ENCODE measurements at regions not wholly inside any gene's neighbourhood (a gene's known extent, or its start where the extent isn't known, plus 50 kb on each side); places are given as distances from the start of the nearest gene placed in this dataset.

DNA sequence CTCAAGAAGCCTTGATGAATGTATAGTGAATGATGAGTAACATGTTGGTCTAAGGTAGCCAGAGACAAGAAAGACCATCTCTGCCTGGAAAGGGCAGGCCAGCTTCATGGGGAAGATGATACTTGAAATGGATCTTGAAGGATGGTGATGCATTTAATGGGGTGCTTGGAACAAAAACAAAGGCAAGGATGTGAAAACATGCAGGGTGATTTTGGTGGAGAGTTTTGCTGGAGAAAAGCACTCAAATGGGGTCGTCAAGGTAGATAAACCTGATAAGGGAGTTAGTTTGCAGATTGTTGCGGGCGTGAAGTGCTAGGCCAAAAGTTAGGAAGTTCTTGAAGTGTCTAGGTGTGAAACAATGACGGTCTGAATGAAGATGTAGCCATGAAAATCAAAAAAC is 205.4 kb downstream of the HLX start:
- TF ChIP-seq, protein P1, sequence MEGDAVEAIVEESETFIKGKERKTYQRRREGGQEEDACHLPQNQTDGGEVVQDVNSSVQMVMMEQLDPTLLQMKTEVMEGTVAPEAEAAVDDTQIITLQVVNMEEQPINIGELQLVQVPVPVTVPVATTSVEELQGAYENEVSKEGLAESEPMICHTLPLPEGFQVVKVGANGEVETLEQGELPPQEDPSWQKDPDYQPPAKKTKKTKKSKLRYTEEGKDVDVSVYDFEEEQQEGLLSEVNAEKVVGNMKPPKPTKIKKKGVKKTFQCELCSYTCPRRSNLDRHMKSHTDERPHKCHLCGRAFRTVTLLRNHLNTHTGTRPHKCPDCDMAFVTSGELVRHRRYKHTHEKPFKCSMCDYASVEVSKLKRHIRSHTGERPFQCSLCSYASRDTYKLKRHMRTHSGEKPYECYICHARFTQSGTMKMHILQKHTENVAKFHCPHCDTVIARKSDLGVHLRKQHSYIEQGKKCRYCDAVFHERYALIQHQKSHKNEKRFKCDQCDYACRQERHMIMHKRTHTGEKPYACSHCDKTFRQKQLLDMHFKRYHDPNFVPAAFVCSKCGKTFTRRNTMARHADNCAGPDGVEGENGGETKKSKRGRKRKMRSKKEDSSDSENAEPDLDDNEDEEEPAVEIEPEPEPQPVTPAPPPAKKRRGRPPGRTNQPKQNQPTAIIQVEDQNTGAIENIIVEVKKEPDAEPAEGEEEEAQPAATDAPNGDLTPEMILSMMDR (IDR thresholded peaks at IDR 0.05): no peak
- no peak for TF ChIP-seq POLR2A (IDR thresholded peaks at IDR 0.05)

Measured in thyroid gland (tissue), 4 donors.